Breast epithelium (tissue), 3 donors: ENCODE measurements at regions not wholly inside any gene's neighbourhood (a gene's known extent, or its start where the extent isn't known, plus 50 kb on each side); places are given as distances from the start of the nearest gene placed in this dataset.

ENCODE experiments used
- CTCF ChIP-seq, 3 donors: fragments of 450-650 bp; IDR thresholded peaks; one replicate each; pipeline ENCODE4 v1.5.1; 2016 to 2017; ENCODE audit warnings: antibody characterized with exemption in 3 of 3, mild to moderate bottlenecking in 3 of 3, moderate library complexity in 3 of 3
- POLR2A ChIP-seq: fragments of 450-650 bp; IDR thresholded peaks from one replicate; pipeline ENCODE4 v1.6.1; 2016; ENCODE audit warnings: antibody characterized with exemption, mild to moderate bottlenecking, moderate library complexity
- POLR2AphosphoS5 ChIP-seq, 3 donors: sonication (generic); formaldehyde crosslinking; IDR thresholded peaks; one replicate each; pipeline ENCODE4 v1.6.1; 2017; ENCODE audit warnings: antibody characterized with exemption in 3 of 3

GRCh38 chr16:81163671-81164070 lies 67.5 kb upstream of the GCSH start:
- no peak for TF ChIP-seq CTCF (IDR thresholded peaks at IDR 0.05)
- TF ChIP-seq POLR2A = no peak
- no peak for TF ChIP-seq POLR2AphosphoS5 (IDR thresholded peaks at IDR 0.05)
